ENCODE measurements at regions not wholly inside any gene's neighbourhood (a gene's known extent, or its start where the extent isn't known, plus 50 kb on each side); places are given as distances from the start of the nearest gene placed in this dataset.

- no peak for TF ChIP-seq ZNF565 (CRISPR knock-in tag; conservative IDR thresholded peaks at IDR 0.05; ENCODE audit: low read depth)
- TF ChIP-seq ZNF70 (CRISPR knock-in tag; IDR thresholded peaks at IDR 0.05) = no peak
- TF ChIP-seq ZC3H10 (CRISPR knock-in tag; IDR thresholded peaks at IDR 0.05) = no peak
- no peak for TF ChIP-seq ZFP3 (CRISPR knock-in tag; IDR thresholded peaks at IDR 0.05)
Measured at GRCh38 chr11:115996125-115996807, 492.1 kb upstream of the CADM1 start.
